Activated CD8-positive, alpha-beta memory T cell treated with anti-CD3 and anti-CD28 coated beads, Interleukin-2, amount 50 U/mL, for 24 hours (primary cell): ENCODE measurements at regions not wholly inside any gene's neighbourhood (a gene's known extent, or its start where the extent isn't known, plus 50 kb on each side); places are given as distances from the start of the nearest gene placed in this dataset.
"Not testable (repeated sequence)": the region's sequence is repeated elsewhere in the genome, so short reads cannot be mapped to it uniquely, and the experiment has no call there.

Experiments used
- DNase-seq: peaks from one replicate; pipeline ENCODE4 v3.0.0-alpha.2; 2020; ENCODE audit errors: extremely low read depth

DNA sequence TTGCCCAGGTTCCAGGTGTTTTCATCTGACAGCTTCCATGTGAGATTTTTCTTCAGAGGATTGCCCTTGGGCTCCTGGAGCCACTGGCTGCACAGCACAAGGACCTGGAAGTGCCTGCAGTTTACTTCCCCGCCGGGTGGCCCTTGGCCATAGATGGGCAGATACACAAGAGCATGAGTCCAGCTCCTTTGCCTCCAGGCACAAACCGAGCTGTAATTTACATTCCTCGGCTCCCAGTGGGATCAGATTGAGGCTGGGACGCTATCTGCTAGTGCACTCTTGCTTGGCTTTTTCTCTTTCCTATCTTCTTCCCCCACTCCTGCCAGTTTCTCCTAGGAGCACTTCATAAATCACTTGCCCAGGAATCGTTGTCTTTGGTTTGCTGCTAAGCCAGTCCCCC is 85.4 kb upstream of the RALY start:
- DNase-seq = no peak

DNA sequence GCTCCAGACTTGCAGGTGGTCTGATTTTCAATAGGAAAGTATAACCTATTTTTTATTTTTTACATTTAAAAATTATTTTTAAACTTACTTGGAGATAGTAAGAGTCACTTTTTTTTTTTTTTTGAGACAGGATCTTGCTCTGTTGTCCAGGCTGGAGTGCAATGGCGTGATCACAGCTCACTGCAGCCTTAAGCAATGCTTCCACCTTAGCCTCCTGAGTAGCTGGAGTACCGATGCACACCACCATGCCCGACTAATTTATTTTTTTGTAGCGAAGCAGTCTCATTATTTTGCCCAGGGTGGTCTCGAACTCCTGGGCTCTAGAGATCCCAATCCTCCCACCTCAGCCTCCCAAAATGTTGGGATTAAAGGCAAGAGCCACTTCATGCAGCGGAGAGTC is 84.8 kb upstream of the RALY start:
- no peak for DNase-seq

DNA sequence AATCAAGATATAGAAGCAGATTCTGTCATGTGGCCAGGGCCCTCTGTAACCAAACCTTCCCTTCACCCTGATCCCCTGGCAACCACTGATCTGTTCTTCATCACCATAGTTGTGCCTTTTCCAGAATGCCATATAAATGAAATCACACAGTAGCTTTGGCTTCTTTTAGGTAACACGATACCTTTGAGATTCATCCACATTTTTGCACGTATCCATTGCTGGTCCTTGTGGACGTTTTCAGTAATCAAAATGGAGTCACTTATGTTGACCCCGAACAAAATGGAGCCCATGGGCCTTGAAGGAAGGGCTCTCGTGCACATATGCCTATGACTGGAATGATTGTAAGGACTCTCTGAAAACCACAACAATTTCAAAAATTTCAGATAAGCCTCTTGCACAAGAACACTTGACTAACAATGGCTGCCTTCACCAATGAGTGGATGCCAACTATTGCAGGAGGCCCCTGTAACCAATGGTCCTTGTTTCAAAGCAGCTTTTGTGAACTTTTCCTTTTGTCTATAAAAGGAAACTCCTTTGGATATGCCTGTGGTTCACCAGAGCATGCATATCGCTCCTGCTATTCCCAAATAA is 84.3 kb upstream of the RALY start:
- DNase-seq = no peak

DNA sequence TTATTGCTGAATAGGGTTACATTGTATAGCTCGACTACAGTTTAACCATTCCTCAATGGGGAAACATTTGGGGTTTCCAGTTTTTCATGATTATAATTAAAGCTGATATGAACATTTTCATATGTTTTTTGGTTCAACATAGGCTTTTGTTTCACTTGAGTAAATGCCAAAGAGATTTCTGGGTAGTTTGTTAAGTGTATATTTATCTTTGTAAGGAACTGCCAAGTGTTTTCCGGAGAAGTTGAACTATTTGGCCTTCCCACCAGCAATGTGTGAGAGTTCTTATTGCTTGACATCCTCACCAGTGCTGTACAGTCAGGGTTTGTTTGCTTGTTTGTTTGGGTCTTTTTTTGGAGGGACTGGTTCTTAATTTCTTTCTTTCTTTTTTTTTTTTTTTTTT is 83.7 kb upstream of the RALY start:
- no peak for DNase-seq

DNA sequence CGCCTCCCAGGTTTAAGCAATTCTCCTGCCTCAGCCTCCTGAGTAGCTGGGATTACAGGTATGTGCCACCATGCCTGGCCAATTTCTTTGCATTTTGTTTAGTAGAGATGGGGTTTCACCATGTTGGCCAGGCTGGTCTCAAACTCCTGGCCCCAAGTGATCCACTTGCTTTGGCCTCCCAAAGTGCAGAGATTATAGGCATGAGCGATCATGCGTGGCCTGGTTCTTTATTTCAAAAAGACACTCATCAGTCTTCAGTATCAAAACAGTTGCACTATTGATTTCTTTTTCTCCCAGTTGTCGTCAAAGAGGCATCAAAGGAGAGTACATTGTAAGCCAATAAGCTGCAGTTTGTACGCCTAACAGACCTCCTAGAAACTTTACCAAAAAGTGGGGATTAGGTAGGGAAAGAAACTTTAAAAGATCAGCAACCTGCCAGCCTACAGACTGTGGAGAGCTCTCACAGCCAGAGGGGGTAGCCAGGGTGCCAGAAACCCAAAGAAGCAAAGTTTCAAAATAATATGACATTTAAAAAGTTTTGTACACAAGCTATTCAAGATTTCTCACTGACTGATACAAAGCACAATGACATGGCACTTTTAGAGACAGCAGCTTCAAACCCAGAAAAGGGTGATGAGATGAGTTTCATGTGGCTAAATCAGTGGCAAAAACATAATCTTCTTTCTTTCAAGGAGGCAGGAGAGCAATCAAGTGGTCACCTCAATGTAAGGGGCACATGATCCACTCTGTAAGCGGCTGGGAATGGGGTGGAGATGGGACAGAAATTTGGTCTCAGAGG is 83.0 kb upstream of the RALY start:
- DNase-seq = no peak

DNA sequence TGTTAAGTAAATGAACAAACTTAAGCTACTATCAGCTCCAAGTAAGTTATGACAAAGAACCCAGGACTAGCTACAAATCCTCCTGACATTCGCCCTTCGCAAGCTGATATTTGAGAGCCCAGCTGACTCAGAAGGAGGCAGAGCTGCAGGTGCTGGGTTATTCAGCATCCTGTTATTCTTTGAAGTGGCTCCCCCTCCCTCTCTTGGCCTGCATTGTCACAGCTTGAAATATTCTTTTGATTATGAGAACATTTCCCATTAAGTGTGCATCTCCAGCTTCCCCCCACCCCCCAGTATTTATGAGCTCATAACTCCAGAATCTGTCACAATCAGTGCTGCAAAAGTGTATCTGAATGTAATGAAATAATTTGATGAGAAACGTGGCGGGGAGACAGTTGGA is 78.8 kb upstream of the RALY start:
- peak; percentile 3 for DNase-seq

DNA sequence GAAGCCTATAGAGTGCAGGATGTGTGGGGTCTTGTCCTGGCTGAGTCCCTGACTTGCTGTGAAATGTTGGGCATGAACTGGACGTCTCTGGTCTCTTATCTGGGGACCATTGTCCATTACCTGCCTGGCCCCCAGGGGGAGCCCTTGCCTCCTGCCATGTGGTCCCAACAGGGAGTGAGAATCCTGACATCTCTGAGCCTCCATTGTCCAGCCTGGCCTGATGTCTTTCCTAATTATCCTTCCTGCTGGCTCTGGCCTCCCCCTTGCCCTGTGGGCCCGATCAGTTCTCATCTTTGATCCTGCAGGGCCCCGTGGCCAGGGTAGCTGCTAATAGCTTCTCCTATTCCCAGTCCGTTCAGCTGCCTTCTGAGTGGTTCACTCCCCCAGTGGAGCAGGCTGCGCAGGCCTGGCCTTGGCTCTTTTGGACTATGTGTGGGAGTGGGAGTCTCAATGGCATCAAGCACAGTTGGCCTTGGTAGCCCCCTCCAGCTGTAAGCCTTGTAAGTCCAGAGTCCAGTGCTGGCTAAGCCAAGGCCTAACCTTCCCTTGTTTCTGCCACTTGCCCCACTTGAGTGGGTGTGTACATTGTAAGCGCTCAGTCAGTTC is 77.9 kb upstream of the RALY start:
- DNase-seq = peak; percentile 21

DNA sequence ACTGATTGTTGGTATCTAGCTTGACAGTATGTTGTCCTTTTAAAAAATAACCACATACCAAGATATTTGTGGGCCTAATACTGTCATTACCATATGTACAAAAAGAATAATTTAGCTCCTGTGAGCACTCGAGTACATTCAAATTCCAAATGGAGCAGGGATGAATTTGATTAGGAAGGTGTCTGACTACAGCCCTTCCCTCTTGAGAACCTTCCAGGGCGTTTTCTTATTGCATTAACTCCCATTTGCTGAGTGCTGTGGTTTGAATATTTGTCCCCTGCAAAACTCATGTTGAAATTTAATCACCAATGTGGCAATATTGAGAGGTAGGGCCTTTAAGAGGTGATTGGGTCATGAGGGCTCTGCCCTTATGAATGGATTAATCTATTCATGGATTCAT is 76.9 kb upstream of the RALY start:
- no peak for DNase-seq

DNA sequence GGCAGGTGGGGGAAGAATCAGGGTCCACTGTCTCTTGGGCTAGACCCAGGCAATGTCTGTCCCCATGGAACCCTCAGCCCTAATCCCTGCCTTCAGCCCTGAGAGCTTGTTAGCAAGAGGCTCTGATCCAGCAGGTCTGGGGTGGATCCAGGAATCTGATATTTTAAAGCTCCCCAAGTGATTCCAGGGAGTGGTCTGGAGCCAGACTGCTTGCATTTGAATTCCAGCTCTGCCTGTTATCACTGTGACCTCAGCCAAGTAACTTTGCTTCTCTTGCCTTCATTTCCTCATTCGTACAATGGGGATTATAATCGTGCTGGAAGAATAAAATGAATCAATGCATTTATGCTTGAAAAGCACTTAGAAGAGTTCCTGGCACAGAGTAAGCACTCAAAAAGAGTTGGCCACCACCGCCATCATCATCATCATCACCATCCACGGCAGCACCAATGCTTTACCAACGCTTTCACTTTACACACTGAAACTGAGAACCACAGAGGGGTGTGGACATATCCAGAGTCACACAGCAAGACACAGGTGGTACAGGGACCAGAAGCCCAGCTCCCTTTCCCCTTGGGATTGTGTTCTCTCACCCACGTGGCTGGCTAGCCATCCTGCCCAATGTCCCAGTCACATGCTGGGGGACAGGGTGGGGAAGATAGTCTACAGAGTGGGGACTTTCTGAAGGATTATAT is 75.7 kb upstream of the RALY start:
- DNase-seq = no peak

DNA sequence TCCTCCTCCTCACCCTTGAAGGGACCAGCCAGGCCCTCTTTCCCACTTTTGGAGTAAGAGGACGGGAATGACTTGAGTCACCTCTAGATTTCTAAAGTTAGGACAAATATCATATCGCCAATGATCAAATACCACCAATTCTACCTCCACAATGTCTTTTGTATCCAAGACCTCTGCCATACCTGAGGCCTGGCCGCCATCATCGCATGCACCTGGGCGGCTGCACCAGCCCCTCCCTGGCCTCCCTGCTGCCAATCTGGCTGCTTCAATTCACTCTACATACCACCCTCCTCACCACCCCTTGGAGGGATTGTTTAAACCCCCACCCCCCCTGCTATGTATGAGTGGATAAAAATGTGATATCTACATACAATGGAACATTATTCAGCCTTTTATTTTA is 75.0 kb upstream of the RALY start:
- no peak for DNase-seq

DNA sequence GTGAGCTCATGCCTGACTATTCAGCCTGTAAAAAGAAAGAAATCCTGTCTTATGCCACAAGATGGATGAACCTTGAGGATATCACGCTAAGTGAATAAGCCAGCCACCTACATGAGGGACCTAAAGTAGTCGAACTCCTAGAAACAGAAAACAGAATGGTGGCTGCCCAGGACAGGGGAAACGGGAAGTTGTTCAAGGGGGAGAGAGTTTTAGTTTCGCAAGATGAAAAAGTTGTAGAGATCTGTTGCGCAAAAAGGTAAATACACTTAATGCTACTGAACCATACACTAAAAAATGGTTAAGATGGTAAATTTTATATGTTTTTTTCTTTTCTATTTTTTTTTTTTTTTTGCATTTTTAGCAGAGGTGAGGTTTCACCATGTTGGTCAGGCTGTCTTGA is 74.1 kb upstream of the RALY start:
- DNase-seq = no peak

DNA sequence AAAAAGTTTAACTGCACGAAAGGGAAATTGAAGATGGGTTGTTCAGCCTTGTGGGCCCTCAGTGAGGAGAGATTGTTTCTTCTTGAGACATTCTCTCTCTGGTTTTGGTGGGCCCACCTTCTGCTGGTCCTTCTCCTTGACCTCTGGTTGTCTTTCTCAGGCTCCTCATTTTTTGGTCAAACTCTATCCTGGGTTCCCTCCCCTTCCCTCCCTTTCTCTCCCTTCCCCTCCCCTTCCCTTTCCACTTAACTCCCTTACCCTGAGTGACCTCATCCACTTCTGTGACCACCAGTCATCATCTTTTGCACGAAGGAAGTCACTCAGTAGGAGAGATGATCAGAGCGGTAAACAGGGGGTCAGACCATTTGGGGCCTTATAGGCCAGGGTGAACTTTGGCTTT is 71.5 kb upstream of the RALY start:
- no peak for DNase-seq

DNA sequence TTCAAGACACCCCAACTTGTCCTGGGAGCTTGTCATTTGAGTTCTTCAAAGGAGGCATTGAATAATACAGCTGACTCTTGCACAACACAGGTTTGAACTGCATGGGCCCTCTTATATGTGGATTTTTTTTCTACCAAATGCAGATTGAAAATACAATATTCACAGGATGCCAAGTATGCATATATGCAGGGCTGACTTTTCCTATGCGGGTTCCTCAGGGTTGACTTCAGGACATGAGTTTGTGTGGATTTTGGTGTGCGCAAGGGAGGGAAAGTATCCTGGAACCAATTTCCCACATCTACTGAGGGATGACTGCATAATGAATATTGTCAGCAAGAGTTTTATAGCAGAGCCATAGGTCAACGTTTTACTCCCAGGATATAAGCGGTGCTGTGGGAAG is 70.0 kb upstream of the RALY start:
- DNase-seq = no peak

DNA sequence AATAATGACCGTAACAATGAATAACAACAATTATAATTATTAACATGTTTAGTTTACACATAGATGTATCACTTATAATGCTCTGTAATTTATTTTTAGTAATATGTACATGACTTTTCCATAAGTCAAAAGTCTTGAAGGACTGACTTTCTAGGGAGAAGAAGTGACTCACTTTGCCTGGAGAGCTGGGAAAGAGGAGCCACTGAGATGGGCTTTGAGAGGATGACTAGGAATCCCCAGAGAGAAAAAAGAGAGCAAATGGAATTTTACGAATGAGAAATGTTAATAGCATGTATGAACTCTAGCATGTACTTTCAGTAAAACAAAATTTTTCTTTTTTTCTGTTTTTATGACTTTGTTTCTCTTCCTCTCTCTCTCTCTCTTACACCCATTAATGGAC is 67.8 kb upstream of the RALY start:
- no peak for DNase-seq

DNA sequence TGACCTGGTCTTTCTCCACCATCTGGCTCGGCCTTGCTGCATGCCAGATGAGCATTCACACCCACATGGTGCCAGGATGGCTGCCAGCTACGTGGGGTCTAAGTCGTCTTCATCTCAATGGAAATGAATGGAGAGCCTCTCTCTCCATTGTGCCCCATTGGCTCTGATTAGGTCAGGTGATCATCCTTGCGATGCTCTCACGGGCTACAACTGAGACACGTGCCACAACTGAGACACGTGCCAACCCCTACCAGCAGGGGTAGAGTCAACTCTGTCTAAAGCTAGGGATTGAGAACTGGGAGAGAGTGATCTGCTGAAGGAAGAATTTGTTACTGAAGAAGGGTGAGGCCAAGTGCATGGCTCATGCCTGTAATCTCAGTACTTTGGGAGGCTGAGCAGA is 67.3 kb upstream of the RALY start:
- DNase-seq = no peak

DNA sequence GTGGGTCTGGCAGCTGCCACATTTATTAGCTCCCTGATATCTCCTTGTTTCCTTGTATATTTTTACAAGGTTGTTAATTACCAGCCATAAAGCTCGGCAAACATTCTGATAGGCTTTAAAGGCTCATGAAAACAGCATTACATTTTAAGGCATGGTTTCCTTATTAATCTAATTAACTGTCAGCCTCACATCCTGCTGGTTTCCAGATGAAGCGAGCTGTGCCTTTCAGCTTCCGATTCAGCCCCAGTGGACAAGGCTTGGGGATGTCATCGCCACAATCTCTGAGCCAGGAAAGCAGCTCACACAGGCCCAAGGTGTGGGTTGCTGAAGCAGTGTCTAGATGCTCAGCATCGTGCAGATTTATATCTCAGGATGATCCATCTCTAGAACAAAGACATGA is 66.0 kb upstream of the RALY start:
- DNase-seq = no peak

DNA sequence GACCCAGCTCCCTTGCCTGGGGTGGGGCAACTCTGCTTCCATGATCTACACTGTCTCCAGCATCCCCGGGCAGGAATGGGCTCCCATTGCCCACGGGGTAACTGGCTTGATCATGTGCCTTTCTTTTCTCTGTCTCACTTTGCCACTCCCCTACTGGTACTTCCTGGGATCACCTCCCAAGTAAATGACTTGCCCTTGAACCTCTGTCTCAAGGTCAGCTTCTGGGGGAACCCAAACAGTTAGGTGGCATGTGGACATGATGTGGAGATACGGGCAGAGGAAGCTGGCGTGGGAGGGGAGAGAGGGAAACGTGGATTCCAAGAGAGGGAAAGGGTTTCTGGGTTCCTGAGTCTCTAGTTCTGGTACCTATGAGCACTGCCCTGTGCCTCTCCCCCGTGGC is 63.8 kb upstream of the RALY start:
- no peak for DNase-seq

DNA sequence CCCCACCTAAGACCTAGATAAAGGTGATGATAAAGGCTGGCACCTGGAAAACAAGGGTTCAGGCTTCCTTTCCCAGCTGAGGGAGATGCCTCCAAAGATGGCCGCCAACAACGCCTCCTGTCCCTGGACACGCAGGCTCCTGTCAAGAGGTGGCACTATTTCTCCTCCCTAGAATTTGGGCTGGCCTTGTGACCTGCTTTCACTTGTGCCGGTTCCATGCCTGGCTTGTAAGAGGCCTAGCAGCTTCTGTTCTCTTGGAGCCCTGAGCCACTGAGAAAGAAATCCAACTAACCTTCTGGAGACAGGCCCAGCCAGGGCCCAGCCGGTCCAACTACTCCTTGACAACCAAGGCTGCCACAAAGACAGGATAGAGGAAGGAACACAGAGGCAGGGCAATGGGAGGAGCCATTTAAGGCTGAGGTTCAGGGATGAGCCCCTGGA is 60.2 kb upstream of the RALY start:
- peak; percentile 14 for DNase-seq

DNA sequence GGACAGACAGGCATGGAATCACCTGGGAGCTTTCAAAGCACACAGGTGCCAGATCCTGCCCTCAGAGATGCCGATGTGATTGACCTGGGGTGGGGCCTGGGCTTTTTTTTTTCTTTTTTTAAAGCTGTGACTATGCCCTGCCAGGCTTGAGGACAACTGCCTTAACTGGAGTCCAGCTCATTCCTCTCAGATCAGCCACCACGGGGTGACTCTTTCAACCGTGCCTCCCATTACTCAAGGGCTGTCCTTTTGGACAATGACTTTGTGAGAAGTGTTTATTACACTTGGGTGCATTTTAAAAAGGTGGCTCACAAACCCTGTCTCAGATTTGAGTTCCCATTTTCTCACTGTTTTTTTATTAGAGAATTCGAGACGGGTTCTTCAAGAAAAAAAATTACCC is 57.1 kb upstream of the RALY start:
- no peak for DNase-seq

DNA sequence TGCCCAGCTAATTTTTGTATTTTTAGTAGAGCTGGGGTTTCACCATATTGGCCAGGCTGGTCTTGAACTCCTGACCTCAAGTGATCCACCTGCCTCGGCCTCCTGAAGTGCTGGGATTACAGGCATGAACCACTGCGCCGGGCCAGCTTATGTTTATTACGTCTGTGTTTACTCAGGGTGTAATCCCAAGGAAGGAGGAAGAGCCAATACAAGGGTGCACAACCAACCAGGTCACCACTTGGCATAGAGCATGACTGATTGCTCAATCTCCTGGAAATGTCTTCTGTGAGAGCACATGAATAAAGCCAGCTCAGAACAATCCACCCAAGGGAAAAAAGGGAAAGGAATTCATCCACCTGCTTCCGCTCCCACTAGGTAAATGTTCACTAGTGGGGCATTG is 54.7 kb upstream of the RALY start:
- not testable (repeated sequence) for DNase-seq

DNA sequence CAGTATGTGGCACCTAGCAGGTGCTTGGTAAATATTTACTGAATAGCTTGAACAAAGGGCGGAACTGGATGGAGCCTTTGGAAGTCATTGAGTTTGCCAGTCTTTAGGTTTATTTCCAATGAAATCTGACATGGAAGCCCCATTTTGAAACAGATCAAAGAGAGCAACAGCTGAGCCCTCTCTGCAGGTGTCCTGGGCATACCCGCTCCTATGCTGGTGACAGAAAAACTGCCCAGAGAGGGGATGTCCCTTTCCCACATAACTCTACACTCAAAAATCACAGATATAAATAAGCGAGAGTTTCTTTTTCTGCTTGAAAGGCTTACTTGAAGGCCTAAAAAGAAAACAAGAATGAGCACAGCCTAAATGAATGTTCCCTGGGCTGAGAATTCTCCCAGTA is 53.0 kb upstream of the RALY start:
- no peak for DNase-seq
